Ishikawa (cell line): ENCODE measurements at regions not wholly inside any gene's neighbourhood (a gene's known extent, or its start where the extent isn't known, plus 50 kb on each side); places are given as distances from the start of the nearest gene placed in this dataset.

Source experiments
- CEBPB ChIP-seq: IDR thresholded peaks from 2 replicates; pipeline ENCODE4 v1.6.1; 2012
- CREB1 ChIP-seq: IDR thresholded peaks from 2 replicates; pipeline ENCODE4 v1.6.1; 2012; ENCODE audit warnings: low read depth
- EGR1 ChIP-seq: IDR thresholded peaks from 2 replicates; pipeline ENCODE4 v1.6.1; 2012
- EP300 ChIP-seq: IDR thresholded peaks from 2 replicates; pipeline ENCODE4 v1.6.1; 2012; ENCODE audit warnings: borderline replicate concordance
- FOXM1 ChIP-seq: IDR thresholded peaks from 2 replicates; pipeline ENCODE4 v1.6.1; 2012; ENCODE audit warnings: low read depth, borderline replicate concordance
- NFIC ChIP-seq: IDR thresholded peaks from 2 replicates; pipeline ENCODE4 v1.6.1; 2012
- RAD21 ChIP-seq: IDR thresholded peaks from 2 replicates; pipeline ENCODE4 v1.6.1; 2012; ENCODE audit warnings: low read depth
- TAF1 ChIP-seq: IDR thresholded peaks from 2 replicates; pipeline ENCODE4 v1.6.1; 2012; ENCODE audit warnings: low read depth, mild to moderate bottlenecking
- TCF12 ChIP-seq: IDR thresholded peaks from 2 replicates; pipeline ENCODE4 v1.6.1; 2012; ENCODE audit warnings: low read depth
- TEAD4 ChIP-seq: IDR thresholded peaks from 2 replicates; pipeline ENCODE4 v1.6.1; 2012
- YY1 ChIP-seq: IDR thresholded peaks from 2 replicates; pipeline ENCODE4 v1.6.1; 2012; ENCODE audit warnings: low read depth
- ZBTB7A ChIP-seq: IDR thresholded peaks from 2 replicates; pipeline ENCODE4 v1.6.1; 2012; ENCODE audit warnings: low read depth
- TF ChIP-seq, protein P1 (sequence below): IDR thresholded peaks from 2 replicates; pipeline ENCODE4 v1.6.1; 2012; ENCODE audit warnings: low read depth, mild to moderate bottlenecking
- TF ChIP-seq, protein P2 (sequence below): IDR thresholded peaks from 2 replicates; pipeline ENCODE4 v1.6.1; 2012
- TF ChIP-seq, protein P3 (sequence below): IDR thresholded peaks from 2 replicates; pipeline ENCODE4 v1.6.1; 2012

DNA sequence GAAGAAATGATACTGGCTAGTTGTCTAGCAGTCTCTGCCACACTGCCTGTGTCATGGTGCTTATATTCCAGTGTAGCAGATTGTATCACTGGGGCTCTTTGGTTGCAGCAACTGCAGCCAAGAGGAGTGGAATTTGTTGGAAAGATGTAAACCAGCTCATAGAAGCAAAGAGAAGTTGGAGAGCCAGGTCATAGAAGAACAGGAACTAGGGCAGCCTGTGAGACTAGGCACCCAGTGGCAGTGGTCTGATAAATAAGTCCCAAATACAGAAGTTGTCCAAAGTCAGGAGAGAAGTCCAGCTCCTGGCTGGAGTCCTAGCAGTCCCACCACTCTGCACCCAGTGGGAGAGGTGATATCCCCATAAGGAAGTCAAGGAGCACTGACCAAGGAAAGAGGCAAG, 172.5 kb upstream of the ARID2 start:
- TF ChIP-seq, protein P1, sequence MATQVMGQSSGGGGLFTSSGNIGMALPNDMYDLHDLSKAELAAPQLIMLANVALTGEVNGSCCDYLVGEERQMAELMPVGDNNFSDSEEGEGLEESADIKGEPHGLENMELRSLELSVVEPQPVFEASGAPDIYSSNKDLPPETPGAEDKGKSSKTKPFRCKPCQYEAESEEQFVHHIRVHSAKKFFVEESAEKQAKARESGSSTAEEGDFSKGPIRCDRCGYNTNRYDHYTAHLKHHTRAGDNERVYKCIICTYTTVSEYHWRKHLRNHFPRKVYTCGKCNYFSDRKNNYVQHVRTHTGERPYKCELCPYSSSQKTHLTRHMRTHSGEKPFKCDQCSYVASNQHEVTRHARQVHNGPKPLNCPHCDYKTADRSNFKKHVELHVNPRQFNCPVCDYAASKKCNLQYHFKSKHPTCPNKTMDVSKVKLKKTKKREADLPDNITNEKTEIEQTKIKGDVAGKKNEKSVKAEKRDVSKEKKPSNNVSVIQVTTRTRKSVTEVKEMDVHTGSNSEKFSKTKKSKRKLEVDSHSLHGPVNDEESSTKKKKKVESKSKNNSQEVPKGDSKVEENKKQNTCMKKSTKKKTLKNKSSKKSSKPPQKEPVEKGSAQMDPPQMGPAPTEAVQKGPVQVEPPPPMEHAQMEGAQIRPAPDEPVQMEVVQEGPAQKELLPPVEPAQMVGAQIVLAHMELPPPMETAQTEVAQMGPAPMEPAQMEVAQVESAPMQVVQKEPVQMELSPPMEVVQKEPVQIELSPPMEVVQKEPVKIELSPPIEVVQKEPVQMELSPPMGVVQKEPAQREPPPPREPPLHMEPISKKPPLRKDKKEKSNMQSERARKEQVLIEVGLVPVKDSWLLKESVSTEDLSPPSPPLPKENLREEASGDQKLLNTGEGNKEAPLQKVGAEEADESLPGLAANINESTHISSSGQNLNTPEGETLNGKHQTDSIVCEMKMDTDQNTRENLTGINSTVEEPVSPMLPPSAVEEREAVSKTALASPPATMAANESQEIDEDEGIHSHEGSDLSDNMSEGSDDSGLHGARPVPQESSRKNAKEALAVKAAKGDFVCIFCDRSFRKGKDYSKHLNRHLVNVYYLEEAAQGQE: no peak
- TF ChIP-seq NFIC: no peak
- TF ChIP-seq, protein P2, sequence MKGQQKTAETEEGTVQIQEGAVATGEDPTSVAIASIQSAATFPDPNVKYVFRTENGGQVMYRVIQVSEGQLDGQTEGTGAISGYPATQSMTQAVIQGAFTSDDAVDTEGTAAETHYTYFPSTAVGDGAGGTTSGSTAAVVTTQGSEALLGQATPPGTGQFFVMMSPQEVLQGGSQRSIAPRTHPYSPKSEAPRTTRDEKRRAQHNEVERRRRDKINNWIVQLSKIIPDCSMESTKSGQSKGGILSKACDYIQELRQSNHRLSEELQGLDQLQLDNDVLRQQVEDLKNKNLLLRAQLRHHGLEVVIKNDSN: no peak
- no peak for TF ChIP-seq RAD21
- TF ChIP-seq FOXM1: no peak
- TF ChIP-seq, protein P3, sequence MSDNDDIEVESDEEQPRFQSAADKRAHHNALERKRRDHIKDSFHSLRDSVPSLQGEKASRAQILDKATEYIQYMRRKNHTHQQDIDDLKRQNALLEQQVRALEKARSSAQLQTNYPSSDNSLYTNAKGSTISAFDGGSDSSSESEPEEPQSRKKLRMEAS: no peak
- TF ChIP-seq YY1: no peak
- TF ChIP-seq TAF1: no peak

DNA sequence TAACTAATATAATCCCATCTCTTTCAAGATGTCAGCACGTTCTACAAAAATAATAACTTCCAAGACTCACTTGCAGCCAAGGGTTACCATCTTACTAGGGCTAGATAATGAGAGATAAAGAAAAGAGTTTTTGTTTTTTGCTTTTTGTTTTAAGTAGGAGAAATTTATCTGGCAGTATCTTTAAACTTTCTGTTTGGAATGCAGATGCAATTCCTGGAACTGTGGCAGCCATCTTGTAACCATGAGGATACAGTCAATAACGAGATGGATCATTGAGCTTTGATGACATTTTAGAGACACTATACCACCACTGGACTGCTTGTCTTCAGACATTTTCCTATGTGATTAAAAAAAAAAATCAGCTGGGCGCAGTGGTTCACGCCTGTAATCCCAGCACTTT, 171.2 kb upstream of the ARID2 start:
- TF ChIP-seq ZBTB7A: no peak
- TF ChIP-seq EGR1: no peak
- TF ChIP-seq, protein P2: no peak
- TF ChIP-seq TEAD4: no peak
- TF ChIP-seq NFIC: no peak
- TF ChIP-seq TAF1: no peak
- no peak for TF ChIP-seq EP300
- TF ChIP-seq, protein P3: no peak
- no peak for TF ChIP-seq CREB1
- TF ChIP-seq CEBPB: no peak

DNA sequence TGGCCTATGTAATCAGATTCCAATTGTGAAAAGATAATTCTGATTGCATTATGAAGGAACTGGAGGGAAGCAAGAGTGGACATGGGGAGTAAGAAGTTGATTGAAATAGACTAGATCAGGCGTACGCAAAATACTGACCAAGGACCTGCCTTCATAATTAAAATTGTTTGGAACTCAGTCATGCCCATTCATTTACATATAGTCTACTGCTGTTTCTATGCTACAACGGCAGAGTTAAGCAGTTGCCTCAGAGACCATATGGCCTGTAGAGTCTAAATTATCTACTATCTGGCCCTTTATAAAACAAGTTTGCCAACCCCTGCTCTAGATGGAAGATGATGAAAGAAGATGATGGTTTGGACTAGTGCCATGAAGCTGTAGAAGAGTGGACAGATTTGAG, 170.0 kb upstream of the ARID2 start:
- TF ChIP-seq, protein P1: no peak

DNA sequence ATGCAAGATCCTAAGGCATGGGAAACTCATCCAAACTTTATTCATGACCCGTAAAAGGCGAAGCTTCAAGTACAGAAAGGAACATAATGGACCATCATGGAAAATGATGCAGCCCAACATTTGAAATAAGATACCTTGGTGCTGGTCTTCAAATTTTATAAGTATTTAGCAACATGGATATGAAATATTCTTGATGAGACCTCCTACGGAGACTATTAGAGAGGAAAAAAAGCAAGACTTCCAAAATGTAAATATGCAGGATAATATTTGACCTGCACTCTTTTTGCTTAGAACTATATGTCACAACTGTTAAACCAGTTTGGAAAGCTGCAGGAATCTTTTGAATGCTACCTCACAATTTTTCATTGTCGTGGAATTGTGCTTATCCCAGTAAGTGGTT, 168.8 kb upstream of the ARID2 start:
- TF ChIP-seq, protein P1: no peak
- no peak for TF ChIP-seq CREB1
- TF ChIP-seq TEAD4: no peak
- no peak for TF ChIP-seq EP300
- TF ChIP-seq NFIC: no peak
- no peak for TF ChIP-seq TAF1
- TF ChIP-seq ZBTB7A: no peak
- no peak for TF ChIP-seq CEBPB
- TF ChIP-seq, protein P2: no peak
- no peak for TF ChIP-seq TCF12
- no peak for TF ChIP-seq EGR1
- TF ChIP-seq, protein P3: no peak
- TF ChIP-seq YY1: no peak
- no peak for TF ChIP-seq RAD21
- no peak for TF ChIP-seq FOXM1

DNA sequence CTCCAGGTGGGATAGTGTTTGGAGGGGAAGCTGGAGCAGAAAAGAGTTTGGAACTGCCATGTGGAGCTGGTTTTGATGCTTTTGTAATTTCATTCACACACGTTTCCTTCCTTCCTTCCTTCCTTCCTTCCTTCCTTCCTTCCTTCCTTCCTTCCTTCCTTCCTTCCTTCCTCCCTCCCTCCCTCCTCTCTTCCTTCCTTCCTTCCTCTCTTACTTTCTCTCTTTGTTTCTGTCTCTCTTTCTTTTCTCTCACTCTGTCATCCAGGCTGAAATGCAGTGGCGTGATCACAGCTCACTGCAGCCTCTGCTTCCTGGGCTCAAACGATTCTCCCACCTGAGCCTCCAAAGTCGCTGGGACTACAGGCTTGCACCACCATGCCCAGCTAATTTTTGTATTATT, 168.0 kb upstream of the ARID2 start:
- TF ChIP-seq YY1: no peak
- no peak for TF ChIP-seq EGR1
- TF ChIP-seq NFIC: no peak
- TF ChIP-seq RAD21: no peak
- TF ChIP-seq CREB1: no peak
- TF ChIP-seq, protein P2: no peak
- no peak for TF ChIP-seq EP300
- no peak for TF ChIP-seq TCF12
- TF ChIP-seq, protein P1: no peak
- no peak for TF ChIP-seq FOXM1
- TF ChIP-seq, protein P3: no peak
- TF ChIP-seq CEBPB: no peak
- no peak for TF ChIP-seq ZBTB7A
- no peak for TF ChIP-seq TAF1
- no peak for TF ChIP-seq TEAD4
